Endodermal cell (in vitro differentiated cells): ENCODE measurements at regions not wholly inside any gene's neighbourhood (a gene's known extent, or its start where the extent isn't known, plus 50 kb on each side); places are given as distances from the start of the nearest gene placed in this dataset.

Experiments
- DNase-seq: peaks from one replicate; pipeline ENCODE4 v3.0.0-alpha.2; 2017
- H3K27ac ChIP-seq: 2 replicates; pipeline ENCODE4 v1.5.1; 2013; ENCODE audit warnings: mild to moderate bottlenecking, low read depth, low read length, moderate library complexity
- H3K27me3 ChIP-seq: 2 replicates; pipeline ENCODE4 v1.6.1; 2013; ENCODE audit warnings: mild to moderate bottlenecking, low read length, moderate library complexity; ENCODE audit not compliant: insufficient read depth, control insufficient read depth, poor library complexity, severe bottlenecking
- H3K36me3 ChIP-seq: 2 replicates; pipeline ENCODE4 v1.7.0; 2013; ENCODE audit warnings: mild to moderate bottlenecking, low read length, moderate library complexity; ENCODE audit not compliant: control insufficient read depth, insufficient read depth
- H3K4me1 ChIP-seq: one replicate; pipeline ENCODE4 v1.7.0; 2013; ENCODE audit warnings: low read length; ENCODE audit not compliant: control insufficient read depth, insufficient read depth
- H3K4me3 ChIP-seq: 2 replicates; pipeline ENCODE4 v1.5.1; 2013; ENCODE audit warnings: mild to moderate bottlenecking, low read length, moderate library complexity
- H3K9ac ChIP-seq: 2 replicates; pipeline ENCODE4 v1.6.1; 2013; ENCODE audit warnings: mild to moderate bottlenecking, low read length, moderate library complexity; ENCODE audit not compliant: poor library complexity, severe bottlenecking; ENCODE audit errors: extremely low read depth
- H3K9me3 ChIP-seq: 2 replicates; pipeline ENCODE4 v1.6.1; 2013; ENCODE audit warnings: mild to moderate bottlenecking, low read length, moderate library complexity; ENCODE audit not compliant: control insufficient read depth
- H3K27ac Mint-ChIP-seq: 2 replicates; pipeline ENCODE4 v1.8.0; 2020; ENCODE audit warnings: mixed read lengths
- H3K27me3 Mint-ChIP-seq: 2 replicates; pipeline ENCODE4 v1.8.0; 2021; ENCODE audit warnings: mild to moderate bottlenecking, mixed read lengths; ENCODE audit not compliant: insufficient read depth
- H3K36me3 Mint-ChIP-seq: 2 replicates; pipeline ENCODE4 v1.8.0; 2020; ENCODE audit warnings: low read depth, mixed read lengths
- H3K4me1 Mint-ChIP-seq: 2 replicates; pipeline ENCODE4 v1.8.0; 2020; ENCODE audit warnings: mixed read lengths
- H3K4me3 Mint-ChIP-seq: 2 replicates; pipeline ENCODE4 v1.8.0; 2020; ENCODE audit warnings: mild to moderate bottlenecking, moderate library complexity, mixed read lengths
- H3K9me3 Mint-ChIP-seq: 2 replicates; pipeline ENCODE4 v1.8.0; 2020; ENCODE audit warnings: mild to moderate bottlenecking, mixed read lengths
- WGBS, 2 experiments: methylation state at CpG; one replicate each; pipeline versions ENCODE4 v1.1.5 to v1.1.7; 2013; ENCODE audit warnings: missing lambda C conversion rate in 2 of 2, mixed read lengths in 1 of 2; ENCODE audit not compliant: insufficient coverage in 1 of 2, insufficient read length in 1 of 2; 5-methylcytosine and 5-hydroxymethylcytosine counted together
- TF ChIP-seq, protein P1 (sequence below): fragments of 200-600 bp; sonication (generic); conservative IDR thresholded peaks from 2 replicates; pipeline ENCODE4 v1.5.0; 2021; ENCODE audit warnings: antibody characterized with exemption, mild to moderate bottlenecking

DNA sequence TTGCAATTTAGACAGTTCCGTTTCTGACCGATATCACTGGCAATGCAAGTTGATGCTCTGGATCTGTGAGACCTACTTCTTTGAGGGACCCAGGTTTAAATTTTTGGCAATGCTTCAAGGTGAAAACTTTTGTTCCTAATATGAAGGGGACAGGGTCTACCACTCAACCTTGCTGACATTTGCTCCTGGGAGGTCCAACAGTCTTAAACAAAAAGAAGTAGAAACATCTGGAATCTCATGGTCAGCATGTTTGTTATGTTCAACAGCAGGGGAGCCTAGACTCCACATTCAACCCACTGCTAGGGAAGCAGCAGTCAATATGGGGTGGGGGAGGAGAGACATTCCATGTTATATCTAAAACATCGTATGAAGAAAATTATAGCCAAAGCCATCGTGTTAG is 196.4 kb downstream of the SIM1 start:
- WGBS, 2 experiments: 96 to 100% methylated on average over 2 to 3 of the region's 4 CpGs
- DNase-seq: no peak
- Mint-ChIP-seq H3K27ac (no peak overlapping the region), H3K27me3 (no peaks in the 10 kb centered on the region), H3K4me3 (no peak overlapping the region), H3K9me3 (no peaks in the 10 kb centered on the region), H3K4me1 (peaks cover 12% of the 10 kb centered on the region), H3K36me3 (no peaks in the 10 kb centered on the region)
- TF ChIP-seq, protein P1, sequence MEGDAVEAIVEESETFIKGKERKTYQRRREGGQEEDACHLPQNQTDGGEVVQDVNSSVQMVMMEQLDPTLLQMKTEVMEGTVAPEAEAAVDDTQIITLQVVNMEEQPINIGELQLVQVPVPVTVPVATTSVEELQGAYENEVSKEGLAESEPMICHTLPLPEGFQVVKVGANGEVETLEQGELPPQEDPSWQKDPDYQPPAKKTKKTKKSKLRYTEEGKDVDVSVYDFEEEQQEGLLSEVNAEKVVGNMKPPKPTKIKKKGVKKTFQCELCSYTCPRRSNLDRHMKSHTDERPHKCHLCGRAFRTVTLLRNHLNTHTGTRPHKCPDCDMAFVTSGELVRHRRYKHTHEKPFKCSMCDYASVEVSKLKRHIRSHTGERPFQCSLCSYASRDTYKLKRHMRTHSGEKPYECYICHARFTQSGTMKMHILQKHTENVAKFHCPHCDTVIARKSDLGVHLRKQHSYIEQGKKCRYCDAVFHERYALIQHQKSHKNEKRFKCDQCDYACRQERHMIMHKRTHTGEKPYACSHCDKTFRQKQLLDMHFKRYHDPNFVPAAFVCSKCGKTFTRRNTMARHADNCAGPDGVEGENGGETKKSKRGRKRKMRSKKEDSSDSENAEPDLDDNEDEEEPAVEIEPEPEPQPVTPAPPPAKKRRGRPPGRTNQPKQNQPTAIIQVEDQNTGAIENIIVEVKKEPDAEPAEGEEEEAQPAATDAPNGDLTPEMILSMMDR: no peak
- no peaks in the 10 kb centered on the region for H3K4me1 ChIP-seq
- H3K4me3 ChIP-seq: no peak overlapping the region
- no peaks in the 10 kb centered on the region for H3K36me3 ChIP-seq
- H3K27ac ChIP-seq: no peak overlapping the region
- H3K27me3 ChIP-seq: no peaks in the 10 kb centered on the region
- H3K9me3 ChIP-seq: no peaks in the 10 kb centered on the region
- no peak overlapping the region for H3K9ac ChIP-seq

DNA sequence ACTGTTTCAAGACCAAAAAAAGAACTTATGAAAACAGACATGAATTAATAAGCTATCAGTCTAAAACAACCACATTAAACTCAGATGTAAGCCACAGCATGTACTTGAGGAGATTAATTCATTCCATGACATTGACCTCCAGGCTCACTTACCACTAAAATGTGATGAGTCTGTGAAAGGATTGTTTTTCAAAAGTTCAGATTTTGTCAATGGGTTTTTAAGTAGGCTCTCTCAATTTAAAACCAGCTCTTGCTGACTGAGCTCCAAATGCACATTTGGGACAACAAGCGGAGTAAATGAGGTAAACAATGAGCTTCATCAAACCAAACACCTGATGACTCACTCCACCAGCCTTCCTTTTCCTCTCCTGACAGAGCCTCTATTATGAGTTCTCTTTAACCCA is 197.0 kb downstream of the SIM1 start:
- Mint-ChIP-seq H3K4me3 (no peak overlapping the region), H3K27ac (no peak overlapping the region), H3K9me3 (no peaks in the 10 kb centered on the region), H3K36me3 (no peaks in the 10 kb centered on the region), H3K4me1 (peaks cover 12% of the 10 kb centered on the region), H3K27me3 (no peaks in the 10 kb centered on the region)
- DNase-seq: no peak
- H3K36me3 ChIP-seq: no peaks in the 10 kb centered on the region
- no peaks in the 10 kb centered on the region for H3K4me1 ChIP-seq
- TF ChIP-seq, protein P1: no peak
- no peak overlapping the region for H3K9ac ChIP-seq
- H3K27ac ChIP-seq: no peak overlapping the region
- no peaks in the 10 kb centered on the region for H3K27me3 ChIP-seq
- H3K9me3 ChIP-seq: no peaks in the 10 kb centered on the region
- no peak overlapping the region for H3K4me3 ChIP-seq
- 95 to 100% methylated on average over 1 of the region's 1 CpG for WGBS, 2 experiments

DNA sequence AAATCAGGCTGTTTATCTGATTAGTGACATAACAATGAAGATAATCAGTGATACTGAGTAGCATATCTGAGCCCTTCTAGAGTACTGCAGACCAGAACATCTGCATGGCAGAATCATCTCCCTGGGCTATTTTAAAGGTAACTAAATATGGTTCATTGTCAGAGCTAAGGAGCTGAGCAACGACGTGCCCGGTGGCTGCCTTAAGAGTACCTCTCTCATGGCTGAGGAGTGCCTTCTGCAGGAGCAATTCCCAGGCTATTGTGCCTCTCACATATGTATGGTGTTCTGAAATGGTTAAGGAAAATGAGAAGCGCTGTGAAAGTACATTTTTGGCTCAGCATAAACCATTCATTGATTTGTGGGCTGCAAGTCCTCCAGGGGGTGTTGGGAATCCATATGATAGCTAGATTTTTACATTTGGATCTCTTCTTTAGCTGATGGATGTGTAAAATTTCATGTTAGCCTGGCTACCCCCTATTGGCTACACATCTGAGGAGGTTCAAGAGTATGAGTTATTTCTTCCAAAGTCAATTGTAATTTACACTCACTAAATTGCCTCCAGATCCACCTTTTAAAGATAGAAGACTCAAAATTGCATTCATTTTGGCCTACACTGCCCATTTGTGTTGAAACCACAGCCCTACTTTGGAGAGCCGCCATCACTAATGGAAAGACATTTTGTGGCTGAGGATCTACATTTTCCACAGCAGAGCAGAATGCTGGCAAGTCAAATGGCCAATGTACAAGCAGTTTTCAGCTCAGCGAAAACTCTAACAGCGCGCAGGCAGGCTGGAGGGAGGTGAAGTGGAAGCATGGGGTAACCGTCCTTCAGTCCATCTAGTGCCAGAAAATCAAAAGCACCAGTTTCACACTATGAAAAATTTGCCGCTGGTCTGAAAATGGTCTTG is 198.0 kb downstream of the SIM1 start:
- Histone ChIP-seq H3K4me3 (no peak overlapping the region), H3K9ac (no peak overlapping the region), H3K27me3 (no peaks in the 10 kb centered on the region), H3K4me1 (no peaks in the 10 kb centered on the region), H3K27ac (no peak overlapping the region), H3K9me3 (no peaks in the 10 kb centered on the region), H3K36me3 (no peaks in the 10 kb centered on the region)
- TF ChIP-seq, protein P1: no peak
- no peaks in the 10 kb centered on the region for H3K27me3 Mint-ChIP-seq
- no peak overlapping the region for H3K27ac Mint-ChIP-seq
- 90 to 94% methylated on average over 8 to 10 of the region's 10 CpGs for WGBS, 2 experiments
- H3K36me3 Mint-ChIP-seq: no peaks in the 10 kb centered on the region
- no peak for DNase-seq
- H3K4me3 Mint-ChIP-seq: no peak overlapping the region
- peaks cover 12% of the 10 kb centered on the region for H3K4me1 Mint-ChIP-seq
- no peaks in the 10 kb centered on the region for H3K9me3 Mint-ChIP-seq
